H1 (cell line): ENCODE measurements at regions not wholly inside any gene's neighbourhood (a gene's known extent, or its start where the extent isn't known, plus 50 kb on each side); places are given as distances from the start of the nearest gene placed in this dataset.

ENCODE experiments used
- CTCF ChIA-PET: fragments of 300-600 bp; sonication (Branson Sonifier 250); formaldehyde crosslinking; loops from one replicate; lab custom pipeline; 2021; ENCODE audit not compliant: partially characterized antibody; lab: Charles Lee
- POLR2A ChIA-PET: fragments of 300-600 bp; sonication (Branson Sonifier 250); formaldehyde crosslinking; loops from one replicate; lab custom pipeline; 2021; ENCODE audit warnings: inconsistent platforms; ENCODE audit not compliant: partially characterized antibody; lab: Charles Lee
- DNase-seq, 2 experiments: peaks; one replicate each; pipeline versions ENCODE4 v3.0.0 to v3.0.0-alpha.2; 2010 to 2022; ENCODE audit warnings: low spot score in 2 of 2, low read depth in 1 of 2, mixed read lengths in 1 of 2
- FAIRE-seq: peaks from 2 replicates; lab custom pipeline; 2011; peaks lifted over from hg19 to GRCh38; lab: Jason Lieb, UNC
- H2AFZ ChIP-seq: 2 replicates; pipeline ENCODE4 v1.8.1; 2012; ENCODE audit warnings: low read length, inconsistent platforms
- H2AK5ac ChIP-seq: 2 replicates; pipeline ENCODE4 v1.6.1; 2013; ENCODE audit warnings: low read depth, low read length
- H2BK120ac ChIP-seq: replicated peaks from 2 replicates; pipeline ENCODE3; 2013; ENCODE audit warnings: low read depth, low read length, inconsistent platforms
- H2BK12ac ChIP-seq: 2 replicates; pipeline ENCODE4 v1.6.1; 2013; ENCODE audit warnings: low read depth, low read length
- H2BK15ac ChIP-seq: 2 replicates; pipeline ENCODE4 v1.6.1; 2013; ENCODE audit warnings: low read length
- H2BK20ac ChIP-seq: 2 replicates; pipeline ENCODE4 v1.6.1; 2013; ENCODE audit warnings: low read length
- H2BK5ac ChIP-seq: 2 replicates; pipeline ENCODE4 v1.6.1; 2013; ENCODE audit warnings: low read depth, low read length
- H3K14ac ChIP-seq: 2 replicates; pipeline ENCODE4 v1.6.1; 2013; ENCODE audit warnings: inconsistent platforms; ENCODE audit not compliant: insufficient read length
- H3K18ac ChIP-seq: 2 replicates; pipeline ENCODE4 v1.6.1; 2013; ENCODE audit warnings: low read length; ENCODE audit errors: extremely low read depth
- H3K23ac ChIP-seq: 2 replicates; pipeline ENCODE4 v1.6.1; 2013; ENCODE audit warnings: inconsistent platforms; ENCODE audit not compliant: insufficient read length
- H3K23me2 ChIP-seq: 2 replicates; pipeline ENCODE4 v1.6.1; 2013; ENCODE audit warnings: low read depth, low read length
- H3K27ac ChIP-seq: 2 replicates; pipeline ENCODE4 v1.6.1; 2011; ENCODE audit warnings: low read depth, low read length, inconsistent platforms
- H3K27me3 ChIP-seq, 4 experiments: replicated peaks in 1 of 4; 1 replicate in 1 of 4; 2 replicates in 3 of 4; pipeline versions ENCODE4 v1.6.1 to v1.8.1; 2011 to 2013; ENCODE audit warnings: low read length in 3 of 4, mild to moderate bottlenecking in 3 of 4, inconsistent platforms in 2 of 4, mixed read lengths in 2 of 4, moderate library complexity in 1 of 4; ENCODE audit not compliant: control insufficient read depth in 3 of 4, insufficient read depth in 3 of 4; ENCODE audit errors: extremely low read depth in 1 of 4
- H3K36me3 ChIP-seq, 4 experiments: 2 replicates each; pipeline versions ENCODE4 v1.6.1 to v1.8.1; 2011 to 2013; ENCODE audit warnings: mild to moderate bottlenecking in 4 of 4, low read length in 3 of 4, moderate library complexity in 2 of 4, control low read depth in 1 of 4, inconsistent platforms in 1 of 4; ENCODE audit not compliant: insufficient read depth in 4 of 4, control insufficient read depth in 2 of 4
- H3K4ac ChIP-seq: replicated peaks from 2 replicates; pipeline ENCODE3; 2013; ENCODE audit warnings: low read length, low read depth, mixed read lengths, inconsistent platforms; ENCODE audit not compliant: insufficient read length
- H3K4me1 ChIP-seq, 4 experiments: replicated peaks in 1 of 4; 1 replicate in 1 of 4; 2 replicates in 3 of 4; pipeline versions ENCODE4 v1.6.1 to v1.8.1; 2011 to 2013; ENCODE audit warnings: low read length in 3 of 4, inconsistent platforms in 2 of 4, mixed read lengths in 1 of 4; ENCODE audit not compliant: insufficient read depth in 4 of 4, control insufficient read depth in 3 of 4
- H3K4me2 ChIP-seq, 2 experiments: 2 replicates each; pipeline versions ENCODE4 v1.6.1 to v1.8.1; 2011 to 2013; ENCODE audit warnings: low read depth in 2 of 2, low read length in 2 of 2, control low read depth in 1 of 2, inconsistent platforms in 1 of 2, mild to moderate bottlenecking in 1 of 2; ENCODE audit not compliant: insufficient read depth in 1 of 2
- H3K4me3 ChIP-seq, 4 experiments: fragments of 200-600, 300-600 bp in 1 of 4; sonication (generic), shearing (Covaris generic), sonication (Bioruptor Twin) in 1 of 4; 2 replicates each; pipeline versions ENCODE4 v1.5.1 to v1.8.1; 2011 to 2016; ENCODE audit warnings: low read length in 4 of 4, low read depth in 3 of 4, control low read depth in 2 of 4, inconsistent platforms in 2 of 4, mild to moderate bottlenecking in 2 of 4, mixed read lengths in 1 of 4, moderate library complexity in 1 of 4; ENCODE audit not compliant: insufficient read depth in 2 of 4; ENCODE audit errors: extremely low read depth in 1 of 4
- H3K56ac ChIP-seq: replicated peaks from 2 replicates; pipeline ENCODE3; 2013; ENCODE audit warnings: low read depth, mild to moderate bottlenecking, mixed read lengths, low read length, inconsistent platforms; ENCODE audit not compliant: insufficient read length
- H3K79me1 ChIP-seq: 2 replicates; pipeline ENCODE4 v1.6.1; 2013; ENCODE audit warnings: low read depth, low read length, control low read depth
- H3K79me2 ChIP-seq, 2 experiments: 2 replicates each; pipeline versions ENCODE4 v1.6.1 to v1.8.1; 2012 to 2013; ENCODE audit warnings: low read length in 2 of 2, mild to moderate bottlenecking in 2 of 2, inconsistent platforms in 1 of 2; ENCODE audit not compliant: insufficient read depth in 2 of 2, control insufficient read depth in 1 of 2
- H3K9ac ChIP-seq, 4 experiments: replicated peaks in 1 of 4; 1 replicate in 1 of 4; 2 replicates in 3 of 4; pipeline versions ENCODE4 v1.6.1 to v1.8.1; 2011 to 2013; ENCODE audit warnings: low read depth in 3 of 4, low read length in 3 of 4, control low read depth in 2 of 4, mild to moderate bottlenecking in 2 of 4, moderate library complexity in 2 of 4, inconsistent platforms in 1 of 4; ENCODE audit errors: extremely low read depth in 1 of 4
- H3K9me3 ChIP-seq, 2 experiments: 2 replicates each; pipeline versions ENCODE4 v1.6.1 to v1.8.1; 2012 to 2013; ENCODE audit warnings: mild to moderate bottlenecking in 2 of 2, moderate library complexity in 2 of 2, control low read depth in 1 of 2, inconsistent platforms in 1 of 2, low read depth in 1 of 2, low read length in 1 of 2, mixed read lengths in 1 of 2; ENCODE audit not compliant: insufficient read depth in 2 of 2
- H4K20me1 ChIP-seq, 2 experiments: replicated peaks in 1 of 2; 2 replicates each; pipeline versions ENCODE3 to v1.8.1; 2011 to 2013; ENCODE audit warnings: inconsistent platforms in 2 of 2, low read length in 2 of 2, mild to moderate bottlenecking in 1 of 2; ENCODE audit not compliant: insufficient read depth in 2 of 2, control insufficient read depth in 1 of 2
- H4K5ac ChIP-seq: 2 replicates; pipeline ENCODE4 v1.6.1; 2013; ENCODE audit warnings: low read length, low read depth, mixed read lengths, inconsistent platforms; ENCODE audit not compliant: insufficient read length
- H4K8ac ChIP-seq: 2 replicates; pipeline ENCODE4 v1.8.0; 2013; ENCODE audit warnings: mild to moderate bottlenecking, moderate library complexity, low read length, inconsistent platforms; ENCODE audit not compliant: insufficient read depth; ENCODE audit errors: extremely low read depth
- H4K91ac ChIP-seq: replicated peaks from 2 replicates; pipeline ENCODE3; 2013; ENCODE audit warnings: low read length, mixed read lengths, inconsistent platforms; ENCODE audit not compliant: insufficient read length
- ATF2 ChIP-seq: IDR thresholded peaks from 2 replicates; pipeline ENCODE4 v1.6.1; 2012; ENCODE audit warnings: low read length, inconsistent platforms
- CHD1 ChIP-seq: IDR thresholded peaks from 2 replicates; pipeline ENCODE4 v1.6.1; 2012; ENCODE audit warnings: low read depth, low read length, improper control_type of control experiment
- EGR1 ChIP-seq: IDR thresholded peaks from 2 replicates; pipeline ENCODE4 v1.6.1; 2011; ENCODE audit warnings: low read depth, low read length, borderline replicate concordance
- FOSL1 ChIP-seq: IDR thresholded peaks from 2 replicates; pipeline ENCODE4 v1.6.1; 2011; ENCODE audit warnings: mild to moderate bottlenecking, low read depth, low read length, moderate library complexity; ENCODE audit not compliant: insufficient read depth
- HDAC6 ChIP-seq: IDR thresholded peaks from one replicate; pipeline ENCODE4 v1.7.1; 2012; ENCODE audit warnings: low read depth, mild to moderate bottlenecking, inconsistent platforms, low read length, moderate library complexity
- PHF8 ChIP-seq: fragments of 200-600 bp; sonication (generic); conservative IDR thresholded peaks from 2 replicates; pipeline ENCODE4 v1.7.1; 2012; ENCODE audit warnings: low read depth, mild to moderate bottlenecking, inconsistent platforms, low read length, moderate library complexity
- POU5F1 ChIP-seq: IDR thresholded peaks from 2 replicates; pipeline ENCODE4 v1.6.1; 2011; ENCODE audit warnings: low read depth, mild to moderate bottlenecking, low read length, moderate library complexity
- RBBP5 ChIP-seq: IDR thresholded peaks from 2 replicates; pipeline ENCODE4 v1.7.1; 2012; ENCODE audit warnings: low read depth, mild to moderate bottlenecking, inconsistent platforms, low read length, moderate library complexity, borderline replicate concordance
- RNF2 ChIP-seq: fragments of 200-900, 300-1000 bp; sonication (generic); IDR thresholded peaks from 2 replicates; pipeline ENCODE4 v1.7.1; 2016; ENCODE audit warnings: borderline replicate concordance, low read depth, mild to moderate bottlenecking, antibody characterized with exemption, low read length; ENCODE audit not compliant: poor library complexity, severe bottlenecking; ENCODE audit errors: missing control alignments
- SP1 ChIP-seq: IDR thresholded peaks from 2 replicates; pipeline ENCODE4 v1.6.1; 2011; ENCODE audit warnings: low read depth, low read length
- TAF1 ChIP-seq: IDR thresholded peaks from 2 replicates; pipeline ENCODE4 v1.6.1; 2011; ENCODE audit warnings: mild to moderate bottlenecking, low read depth, low read length
- YY1 ChIP-seq: IDR thresholded peaks from 2 replicates; pipeline ENCODE4 v1.6.1; 2011; ENCODE audit warnings: low read depth, mild to moderate bottlenecking, low read length
- ZNF274 ChIP-seq: IDR thresholded peaks from 2 replicates; pipeline ENCODE4 v1.7.0; 2012; ENCODE audit warnings: low read length, borderline replicate concordance; ENCODE audit errors: extremely low read depth
- WGBS, 2 experiments: shearing (Covaris generic) in 1 of 2; methylation state at CpG; one replicate each; pipeline versions ENCODE4 v1.1.6 to v1.1.7; 2013 to 2015; ENCODE audit warnings: low lambda C conversion rate in 2 of 2, mixed read lengths in 2 of 2, inconsistent platforms in 1 of 2, low coverage in 1 of 2, missing lambda C conversion rate in 1 of 2; ENCODE audit not compliant: insufficient replicate concordance in 2 of 2, insufficient coverage in 1 of 2, insufficient read length in 1 of 2; ENCODE audit errors: extremely low coverage in 1 of 2, missing lambda C conversion rate in 1 of 2; 5-methylcytosine and 5-hydroxymethylcytosine counted together

GRCh38 chr16:75918109-75918508, 191.8 kb upstream of the CPHXL start:
- H3K9ac ChIP-seq = no peak overlapping the region
- no peaks in the 10 kb centered on the region for H4K20me1 ChIP-seq
- no peak overlapping the region for H3K14ac ChIP-seq
- H2BK12ac ChIP-seq = no peak overlapping the region
- no peak overlapping the region for H2AFZ ChIP-seq
- WGBS, 2 experiments = 90% methylated on average over 1 of the region's 1 CpG; no CpG with 5 or more reads in 1 of the 2 experiments
- no peak overlapping the region for H3K4me2 ChIP-seq
- peaks cover 0 to 4% (median under 1%) of the 10 kb centered on the region in 4 experiments; a peak in 2 of 7 replicates for H3K4me1 ChIP-seq
- FAIRE-seq (no peak), DNase-seq (no peak)
- CTCF ChIA-PET = interaction anchor here (0.7 kb wide), 1 partner anchor 162 kb away, joined by 3 read pairs; no protein-coding TSS in a partner anchor
- no peaks in the 10 kb centered on the region for H3K79me2 ChIP-seq
- no peak overlapping the region for H3K27ac ChIP-seq
- POLR2A ChIA-PET = no interaction called here
- no peak overlapping the region for H4K8ac ChIP-seq
- H4K5ac ChIP-seq = no peak overlapping the region
- H3K18ac ChIP-seq = no peak overlapping the region
- no peak overlapping the region for H2AK5ac ChIP-seq
- no peak overlapping the region for H4K91ac ChIP-seq
- peaks cover 0 to 17% (median 7%) of the 10 kb centered on the region in 4 experiments; a peak in 3 of 7 replicates for H3K27me3 ChIP-seq
- no peak overlapping the region for H2BK5ac ChIP-seq
- H2BK20ac ChIP-seq = no peak overlapping the region
- H3K23ac ChIP-seq = no peak overlapping the region
- no peaks in the 10 kb centered on the region for H3K79me1 ChIP-seq
- no peaks in the 10 kb centered on the region for H3K36me3 ChIP-seq
- no peaks in the 10 kb centered on the region for H3K23me2 ChIP-seq
- no peaks in the 10 kb centered on the region for H3K9me3 ChIP-seq
- no peak overlapping the region for H3K4me3 ChIP-seq
- no peak overlapping the region for H3K56ac ChIP-seq
- no peak overlapping the region for H3K4ac ChIP-seq
- no peak overlapping the region for H2BK120ac ChIP-seq
- H2BK15ac ChIP-seq = no peak overlapping the region
- no peak for TF ChIP-seq FOSL1
- no peak for TF ChIP-seq PHF8
- no peak for TF ChIP-seq ATF2
- no peak for TF ChIP-seq RNF2
- TF ChIP-seq YY1 = no peak
- no peak for TF ChIP-seq POU5F1
- no peak for TF ChIP-seq HDAC6
- TF ChIP-seq SP1 = no peak
- no peak for TF ChIP-seq ZNF274
- TF ChIP-seq TAF1 = no peak
- TF ChIP-seq CHD1 = no peak
- no peak for TF ChIP-seq EGR1
- no peak for TF ChIP-seq RBBP5
